ENCODE measurements at regions not wholly inside any gene's neighbourhood (a gene's known extent, or its start where the extent isn't known, plus 50 kb on each side); places are given as distances from the start of the nearest gene placed in this dataset.

DNA sequence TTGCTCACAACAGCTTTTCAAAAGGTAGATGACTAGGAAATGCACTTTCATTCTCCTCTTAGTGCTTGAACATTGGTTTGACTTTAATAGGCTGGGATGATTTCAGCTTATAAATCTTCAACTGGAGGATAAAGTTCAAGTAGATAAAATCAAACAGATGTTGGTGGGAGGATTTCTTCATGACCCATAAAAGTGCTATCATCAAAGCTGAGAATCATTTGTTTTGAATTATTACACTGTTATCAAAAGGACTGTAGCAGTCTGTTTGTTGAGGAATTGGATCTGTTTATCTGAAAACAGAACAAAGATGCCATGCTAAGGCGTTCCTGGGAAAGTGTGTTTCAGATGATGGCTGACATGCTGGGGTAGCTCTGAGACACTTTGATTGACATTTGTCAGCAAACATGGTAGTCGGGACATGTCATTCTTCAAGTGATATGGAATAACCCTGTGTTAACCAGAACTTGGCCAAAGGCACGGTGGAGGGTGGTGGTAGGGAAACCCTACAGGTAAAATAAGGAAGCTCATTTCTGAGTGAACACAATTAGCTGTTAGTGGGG is 304.0 kb upstream of the PITX2 start:
- Histone ChIP-seq H3K4me2 (ENCODE audit: insufficient read depth, low read length) (no peak overlapping the region), H3K36me3 (ENCODE audit: control insufficient read depth in 2 of 2, extremely low read depth in 1 of 2, insufficient read depth in 2 of 2, low read length in 2 of 2) (no peaks in the 10 kb centered on the region), H3K9ac (replicated peaks; ENCODE audit: extremely low read depth, insufficient read depth, low read length) (no peak overlapping the region), H3K9me3 (replicated peaks; ENCODE audit: control insufficient read depth, insufficient read depth, low read length) (no peaks in the 10 kb centered on the region), H4K20me1 (replicated peaks; ENCODE audit: control insufficient read depth, extremely low read depth, insufficient read depth, low read length) (no peaks in the 10 kb centered on the region), H3K9me1 (replicated peaks; ENCODE audit: control insufficient read depth, extremely low read depth, insufficient read depth, low read length) (no peaks in the 10 kb centered on the region), H3K4me3 (replicated peaks in 1 of 3; ENCODE audit: insufficient read depth in 1 of 3, low read depth in 1 of 3, low read length in 3 of 3) (no peak overlapping the region), H2AFZ (ENCODE audit: low read depth, low read length) (no peak overlapping the region), H3K27me3 (ENCODE audit: control insufficient read depth in 2 of 2, insufficient read depth in 2 of 2, low read length in 2 of 2) (no peaks in the 10 kb centered on the region), H3K79me2 (ENCODE audit: control insufficient read depth, insufficient read depth, low read length) (no peaks in the 10 kb centered on the region), H3K27ac (ENCODE audit: insufficient read depth, low read depth, low read length) (no peak overlapping the region), H3K4me1 (ENCODE audit: control insufficient read depth, extremely low read depth, insufficient read depth, low read length) (no peaks in the 10 kb centered on the region)
- CTCF ChIA-PET = interaction anchor here (0.8 kb wide), 1 partner anchor 14 kb away, joined by 3 read pairs; no protein-coding TSS in a partner anchor
- DNase-seq (ENCODE audit: low read depth, low spot score) = no peak
- POLR2A ChIA-PET = no interaction called here
- BruUV-seq (replicated peaks) = no TSS peak
- TF ChIP-seq GATA2 (IDR thresholded peaks at IDR 0.05; ENCODE audit: insufficient read depth, insufficient read length, low read depth, low read length) = no peak
- no peak for TF ChIP-seq EZH2 (IDR thresholded peaks at IDR 0.05; ENCODE audit: borderline replicate concordance, low read depth, low read length, severe bottlenecking)
- TF ChIP-seq, protein P1, sequence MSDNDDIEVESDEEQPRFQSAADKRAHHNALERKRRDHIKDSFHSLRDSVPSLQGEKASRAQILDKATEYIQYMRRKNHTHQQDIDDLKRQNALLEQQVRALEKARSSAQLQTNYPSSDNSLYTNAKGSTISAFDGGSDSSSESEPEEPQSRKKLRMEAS (IDR thresholded peaks at IDR 0.05; ENCODE audit: insufficient read depth, insufficient read length) = no peak
- FAIRE-seq = no peak
- dilution Hi-C loops (cut with MboI; ENCODE audit: extremely low pct_ligation_motif_present, low sequenced_read_pairs) (no loop called here), intact Hi-C loops (cut with micrococcal nuclease) (no loop called here)

DNA sequence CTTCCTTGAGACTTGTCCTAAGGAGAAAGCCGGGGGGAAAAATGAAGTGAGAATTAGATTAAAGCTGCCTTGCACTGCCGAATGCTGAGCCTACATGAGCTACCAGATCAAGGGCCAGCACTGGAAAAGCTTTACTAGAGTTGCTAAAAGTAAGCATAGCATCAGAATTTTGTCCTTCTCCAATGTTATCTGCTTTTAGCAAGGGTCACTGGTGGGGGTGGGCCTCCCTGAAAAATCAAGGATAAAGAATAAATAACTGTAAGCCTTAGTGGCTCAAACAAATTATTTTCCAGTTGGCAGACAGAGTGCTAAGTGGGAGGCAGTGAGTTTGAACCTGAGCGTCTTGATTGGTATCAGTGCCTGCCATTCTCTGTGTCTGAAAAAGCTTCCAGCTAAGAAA is 310.5 kb upstream of the PITX2 start:
- no peak for FAIRE-seq
- intact Hi-C loops (cut with micrococcal nuclease) = no loop called here
- TF ChIP-seq, protein P2, sequence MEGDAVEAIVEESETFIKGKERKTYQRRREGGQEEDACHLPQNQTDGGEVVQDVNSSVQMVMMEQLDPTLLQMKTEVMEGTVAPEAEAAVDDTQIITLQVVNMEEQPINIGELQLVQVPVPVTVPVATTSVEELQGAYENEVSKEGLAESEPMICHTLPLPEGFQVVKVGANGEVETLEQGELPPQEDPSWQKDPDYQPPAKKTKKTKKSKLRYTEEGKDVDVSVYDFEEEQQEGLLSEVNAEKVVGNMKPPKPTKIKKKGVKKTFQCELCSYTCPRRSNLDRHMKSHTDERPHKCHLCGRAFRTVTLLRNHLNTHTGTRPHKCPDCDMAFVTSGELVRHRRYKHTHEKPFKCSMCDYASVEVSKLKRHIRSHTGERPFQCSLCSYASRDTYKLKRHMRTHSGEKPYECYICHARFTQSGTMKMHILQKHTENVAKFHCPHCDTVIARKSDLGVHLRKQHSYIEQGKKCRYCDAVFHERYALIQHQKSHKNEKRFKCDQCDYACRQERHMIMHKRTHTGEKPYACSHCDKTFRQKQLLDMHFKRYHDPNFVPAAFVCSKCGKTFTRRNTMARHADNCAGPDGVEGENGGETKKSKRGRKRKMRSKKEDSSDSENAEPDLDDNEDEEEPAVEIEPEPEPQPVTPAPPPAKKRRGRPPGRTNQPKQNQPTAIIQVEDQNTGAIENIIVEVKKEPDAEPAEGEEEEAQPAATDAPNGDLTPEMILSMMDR (IDR thresholded peaks at IDR 0.05; ENCODE audit: extremely low read depth in 1 of 2, insufficient read depth in 1 of 2, low read depth in 1 of 2, low read length in 2 of 2) = no peak
- no peak for TF ChIP-seq GATA2 (IDR thresholded peaks at IDR 0.05; ENCODE audit: insufficient read depth, insufficient read length, low read depth, low read length)
- TF ChIP-seq JUN (IDR thresholded peaks at IDR 0.05; ENCODE audit: borderline replicate concordance, insufficient read depth, insufficient read length, low read depth) = no peak
- no peak for TF ChIP-seq EZH2 (IDR thresholded peaks at IDR 0.05; ENCODE audit: borderline replicate concordance, low read depth, low read length, severe bottlenecking)
- TF ChIP-seq, protein P1 (IDR thresholded peaks at IDR 0.05; ENCODE audit: insufficient read depth, insufficient read length) = no peak
- no peak for TF ChIP-seq MYC (IDR thresholded peaks at IDR 0.05; ENCODE audit: low read depth, low read length)
- H3K4me2 ChIP-seq (ENCODE audit: insufficient read depth, low read length) = no peak overlapping the region
- no peaks in the 10 kb centered on the region for H4K20me1 ChIP-seq (replicated peaks; ENCODE audit: control insufficient read depth, extremely low read depth, insufficient read depth, low read length)
- POLR2A ChIA-PET = no interaction called here
- BruUV-seq (replicated peaks) = no TSS peak
- H3K27me3 ChIP-seq (ENCODE audit: control insufficient read depth in 2 of 2, insufficient read depth in 2 of 2, low read length in 2 of 2) = no peaks in the 10 kb centered on the region
- H3K79me2 ChIP-seq (ENCODE audit: control insufficient read depth, insufficient read depth, low read length) = no peaks in the 10 kb centered on the region
- dilution Hi-C loops (cut with MboI; ENCODE audit: extremely low pct_ligation_motif_present, low sequenced_read_pairs) = no loop called here
- no peak overlapping the region for H2AFZ ChIP-seq (ENCODE audit: low read depth, low read length)
- DNase-seq (ENCODE audit: low read depth, low spot score) = no peak
- no peaks in the 10 kb centered on the region for H3K36me3 ChIP-seq (ENCODE audit: control insufficient read depth in 2 of 2, extremely low read depth in 1 of 2, insufficient read depth in 2 of 2, low read length in 2 of 2)
- H3K9me1 ChIP-seq (replicated peaks; ENCODE audit: control insufficient read depth, extremely low read depth, insufficient read depth, low read length) = no peaks in the 10 kb centered on the region
- H3K9me3 ChIP-seq (replicated peaks; ENCODE audit: control insufficient read depth, insufficient read depth, low read length) = no peaks in the 10 kb centered on the region
- H3K4me1 ChIP-seq (ENCODE audit: control insufficient read depth, extremely low read depth, insufficient read depth, low read length) = no peaks in the 10 kb centered on the region
- no peak overlapping the region for H3K9ac ChIP-seq (replicated peaks; ENCODE audit: extremely low read depth, insufficient read depth, low read length)
- no peak overlapping the region for H3K4me3 ChIP-seq (replicated peaks in 1 of 3; ENCODE audit: insufficient read depth in 1 of 3, low read depth in 1 of 3, low read length in 3 of 3)
- CTCF ChIA-PET = no interaction called here
- no peak overlapping the region for H3K27ac ChIP-seq (ENCODE audit: insufficient read depth, low read depth, low read length)

Measured in endothelial cell of umbilical vein (primary cell).